MM.1S (cell line): ENCODE measurements at regions not wholly inside any gene's neighbourhood (a gene's known extent, or its start where the extent isn't known, plus 50 kb on each side); places are given as distances from the start of the nearest gene placed in this dataset.
"Not testable (repeated sequence)": the region's sequence is repeated elsewhere in the genome, so short reads cannot be mapped to it uniquely, and the experiment has no call there.

Experiments used
- DNase-seq: peaks from one replicate; pipeline ENCODE4 v3.0.0-alpha.2; 2015
- H2AFZ ChIP-seq: fragments of 300-600 bp; sonication (generic); 2 replicates; pipeline ENCODE4 v1.6.0; 2016; ENCODE audit warnings: antibody characterized with exemption, low read length
- H3F3A ChIP-seq: fragments of 300-600 bp; sonication (generic); 2 replicates; pipeline ENCODE4 v1.6.1; 2016; ENCODE audit warnings: mild to moderate bottlenecking, antibody characterized with exemption, low read length, moderate library complexity, mixed read lengths; ENCODE audit not compliant: insufficient read depth
- H3K27ac ChIP-seq: fragments of 300-600 bp; sonication (generic); 2 replicates; pipeline ENCODE4 v1.5.1; 2016; ENCODE audit warnings: mild to moderate bottlenecking, low read length
- H3K27me3 ChIP-seq: fragments of 300-600 bp; sonication (generic); replicated peaks from 2 replicates; pipeline ENCODE4 v1.6.0; 2016; ENCODE audit warnings: low read length; ENCODE audit not compliant: insufficient read depth
- H3K36me3 ChIP-seq: fragments of 300-600 bp; sonication (generic); replicated peaks from 2 replicates; pipeline ENCODE4 v1.6.1; 2016; ENCODE audit warnings: mild to moderate bottlenecking, low read length, mixed read lengths; ENCODE audit not compliant: insufficient read depth
- H3K4me1 ChIP-seq: fragments of 300-600 bp; sonication (generic); 2 replicates; pipeline ENCODE4 v1.6.1; 2016; ENCODE audit warnings: low read length, mixed read lengths
- H3K4me2 ChIP-seq: fragments of 300-600 bp; sonication (generic); 2 replicates; pipeline ENCODE4 v1.6.0; 2016; ENCODE audit warnings: low read depth, low read length
- H3K4me3 ChIP-seq: fragments of 300-600 bp; sonication (generic); 2 replicates; pipeline ENCODE4 v1.5.1; 2016; ENCODE audit warnings: low read length, mixed read lengths
- H3K79me2 ChIP-seq: fragments of 300-600 bp; sonication (generic); 2 replicates; pipeline ENCODE4 v1.6.1; 2016; ENCODE audit warnings: mixed run types, low read length, mixed read lengths
- H3K9ac ChIP-seq: fragments of 300-600 bp; sonication (generic); 2 replicates; pipeline ENCODE4 v1.6.1; 2016; ENCODE audit warnings: low read length, mixed read lengths
- H3K9me2 ChIP-seq: fragments of 300-600 bp; sonication (generic); replicated peaks from 2 replicates; pipeline ENCODE4 v1.6.1; 2016; ENCODE audit warnings: mild to moderate bottlenecking, low read length, mixed read lengths; ENCODE audit not compliant: insufficient read depth
- H3K9me3 ChIP-seq: fragments of 300-600 bp; sonication (generic); replicated peaks from 2 replicates; pipeline ENCODE4 v1.6.1; 2016; ENCODE audit warnings: mild to moderate bottlenecking, low read length, mixed read lengths; ENCODE audit not compliant: insufficient read depth
- H4K20me1 ChIP-seq: fragments of 300-600 bp; sonication (generic); 2 replicates; pipeline ENCODE4 v1.6.1; 2016; ENCODE audit warnings: mild to moderate bottlenecking, low read length, moderate library complexity, mixed read lengths; ENCODE audit not compliant: insufficient read depth
- EZH2 ChIP-seq: fragments of 300-600 bp; sonication (generic); optimal IDR thresholded peaks from 2 replicates; pipeline ENCODE3; 2017; ENCODE audit warnings: low read depth, mild to moderate bottlenecking, antibody characterized with exemption, low read length, mixed read lengths
- EZH2phosphoT487 ChIP-seq: fragments of 300-600 bp; sonication (generic); IDR thresholded peaks from 2 replicates; pipeline ENCODE4 v1.6.1; 2018; ENCODE audit warnings: antibody characterized with exemption, low read length
- TF ChIP-seq, protein P1 (sequence below): fragments of 300-600 bp; sonication (generic); IDR thresholded peaks from 2 replicates; pipeline ENCODE4 v1.5.1; 2016; ENCODE audit warnings: antibody characterized with exemption, low read length, mixed read lengths

DNA sequence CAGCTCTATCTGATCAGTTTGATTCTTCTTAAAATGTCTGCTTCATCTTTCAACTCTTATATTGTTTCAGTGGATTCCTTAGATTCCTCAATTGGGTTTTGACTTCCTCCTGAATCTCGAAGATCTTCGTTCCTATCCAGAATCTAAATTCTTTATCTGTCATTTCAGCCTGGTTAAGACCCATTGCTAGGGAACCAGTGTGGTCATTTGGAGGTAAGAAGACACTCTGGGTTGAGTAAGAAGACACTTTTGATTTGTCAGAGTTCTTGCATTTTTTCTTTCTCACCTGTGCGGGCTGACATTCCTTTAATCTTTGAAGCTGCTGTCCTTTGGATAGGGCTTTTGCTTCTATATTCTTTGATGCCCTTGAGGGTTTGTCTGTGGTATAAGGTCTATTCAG, 291.9 kb downstream of the SLC7A11 start:
- H3K9me2 ChIP-seq = no peaks in the 10 kb centered on the region
- H3F3A ChIP-seq = no peaks in the 10 kb centered on the region
- H3K27ac ChIP-seq = no peak overlapping the region
- DNase-seq = no peak
- H3K9me3 ChIP-seq = no peaks in the 10 kb centered on the region
- no peak overlapping the region for H3K4me2 ChIP-seq
- H2AFZ ChIP-seq = no peak overlapping the region
- H4K20me1 ChIP-seq = no peaks in the 10 kb centered on the region
- no peaks in the 10 kb centered on the region for H3K4me1 ChIP-seq
- TF ChIP-seq, protein P1, sequence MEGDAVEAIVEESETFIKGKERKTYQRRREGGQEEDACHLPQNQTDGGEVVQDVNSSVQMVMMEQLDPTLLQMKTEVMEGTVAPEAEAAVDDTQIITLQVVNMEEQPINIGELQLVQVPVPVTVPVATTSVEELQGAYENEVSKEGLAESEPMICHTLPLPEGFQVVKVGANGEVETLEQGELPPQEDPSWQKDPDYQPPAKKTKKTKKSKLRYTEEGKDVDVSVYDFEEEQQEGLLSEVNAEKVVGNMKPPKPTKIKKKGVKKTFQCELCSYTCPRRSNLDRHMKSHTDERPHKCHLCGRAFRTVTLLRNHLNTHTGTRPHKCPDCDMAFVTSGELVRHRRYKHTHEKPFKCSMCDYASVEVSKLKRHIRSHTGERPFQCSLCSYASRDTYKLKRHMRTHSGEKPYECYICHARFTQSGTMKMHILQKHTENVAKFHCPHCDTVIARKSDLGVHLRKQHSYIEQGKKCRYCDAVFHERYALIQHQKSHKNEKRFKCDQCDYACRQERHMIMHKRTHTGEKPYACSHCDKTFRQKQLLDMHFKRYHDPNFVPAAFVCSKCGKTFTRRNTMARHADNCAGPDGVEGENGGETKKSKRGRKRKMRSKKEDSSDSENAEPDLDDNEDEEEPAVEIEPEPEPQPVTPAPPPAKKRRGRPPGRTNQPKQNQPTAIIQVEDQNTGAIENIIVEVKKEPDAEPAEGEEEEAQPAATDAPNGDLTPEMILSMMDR = no peak
- TF ChIP-seq EZH2 (no peak), EZH2phosphoT487 (no peak)
- no peaks in the 10 kb centered on the region for H3K79me2 ChIP-seq
- no peaks in the 10 kb centered on the region for H3K27me3 ChIP-seq
- H3K4me3 ChIP-seq = no peak overlapping the region
- no peak overlapping the region for H3K9ac ChIP-seq
- no peaks in the 10 kb centered on the region for H3K36me3 ChIP-seq

DNA sequence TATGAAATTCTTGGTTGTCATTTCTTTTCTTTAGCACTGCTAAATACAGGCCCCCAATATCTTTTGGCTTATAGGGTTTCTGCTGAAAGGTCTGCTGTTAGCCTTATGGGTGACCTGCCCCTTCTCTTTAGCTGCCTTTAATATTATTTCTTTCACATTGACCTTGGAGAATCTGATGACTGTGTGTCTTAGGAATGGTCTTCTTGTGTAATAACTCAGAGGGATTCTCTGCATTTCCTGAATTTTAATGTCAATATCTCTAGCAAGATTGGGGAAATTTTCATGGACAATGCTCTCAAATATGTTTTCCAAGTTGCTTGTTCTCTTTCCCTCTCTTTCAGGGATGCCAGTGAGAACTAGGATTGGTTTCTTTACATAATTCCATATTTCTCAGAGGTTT, 292.4 kb downstream of the SLC7A11 start:
- no peak overlapping the region for H3K4me3 ChIP-seq
- no peaks in the 10 kb centered on the region for H3K27me3 ChIP-seq
- H3K9me2 ChIP-seq = no peaks in the 10 kb centered on the region
- no peak for DNase-seq
- no peaks in the 10 kb centered on the region for H3F3A ChIP-seq
- no peaks in the 10 kb centered on the region for H3K79me2 ChIP-seq
- H3K9ac ChIP-seq = no peak overlapping the region
- no peak overlapping the region for H3K27ac ChIP-seq
- TF ChIP-seq, protein P1 = no peak
- no peak for TF ChIP-seq EZH2
- no peak for TF ChIP-seq EZH2phosphoT487
- no peaks in the 10 kb centered on the region for H3K9me3 ChIP-seq
- H3K36me3 ChIP-seq = no peaks in the 10 kb centered on the region
- no peaks in the 10 kb centered on the region for H3K4me1 ChIP-seq
- no peaks in the 10 kb centered on the region for H4K20me1 ChIP-seq
- H3K4me2 ChIP-seq = no peak overlapping the region
- no peak overlapping the region for H2AFZ ChIP-seq

DNA sequence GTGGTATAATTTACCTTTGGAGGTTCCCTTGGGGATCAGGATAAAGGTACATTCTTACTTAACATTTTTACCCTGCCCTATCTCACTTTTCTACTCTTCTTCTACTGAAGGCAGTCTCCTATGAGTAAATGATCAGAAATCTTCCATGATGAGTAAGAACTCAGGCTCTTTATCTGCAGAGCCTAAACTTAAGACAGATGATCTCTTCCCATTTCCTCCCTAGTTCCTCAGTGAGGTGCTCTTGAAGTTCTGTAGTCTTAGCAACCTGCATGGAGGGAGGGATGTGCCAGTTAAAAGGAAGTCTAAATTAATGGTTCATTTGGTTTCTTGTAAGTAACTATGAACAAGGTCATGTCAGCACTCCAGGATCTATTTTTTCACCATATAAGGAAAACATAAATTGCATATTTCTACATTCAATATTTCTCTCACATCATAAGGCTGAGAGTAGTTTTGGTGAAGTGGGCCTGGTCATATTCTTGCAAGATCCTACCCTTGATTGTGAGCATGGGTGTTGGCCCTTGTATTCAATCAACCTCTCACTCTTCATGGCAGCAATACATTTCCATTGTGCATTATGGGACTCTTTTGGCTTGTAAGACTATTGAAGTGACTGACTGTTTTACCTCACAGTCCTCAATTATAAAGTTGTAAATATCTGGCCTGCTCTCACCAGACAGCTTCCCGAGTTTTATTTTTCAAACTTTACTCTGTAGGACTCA, 295.5 kb downstream of the SLC7A11 start:
- no peak overlapping the region for H3K27ac ChIP-seq
- no peak overlapping the region for H3K4me2 ChIP-seq
- TF ChIP-seq EZH2 (no peak), EZH2phosphoT487 (no peak)
- TF ChIP-seq, protein P1 = no peak
- no peaks in the 10 kb centered on the region for H3F3A ChIP-seq
- H3K4me3 ChIP-seq = no peak overlapping the region
- H2AFZ ChIP-seq = no peak overlapping the region
- H3K9me3 ChIP-seq = no peaks in the 10 kb centered on the region
- no peaks in the 10 kb centered on the region for H3K27me3 ChIP-seq
- H3K79me2 ChIP-seq = no peaks in the 10 kb centered on the region
- H3K9me2 ChIP-seq = no peaks in the 10 kb centered on the region
- DNase-seq = no peak
- no peaks in the 10 kb centered on the region for H3K36me3 ChIP-seq
- H3K9ac ChIP-seq = no peak overlapping the region
- H4K20me1 ChIP-seq = no peaks in the 10 kb centered on the region
- H3K4me1 ChIP-seq = no peaks in the 10 kb centered on the region

DNA sequence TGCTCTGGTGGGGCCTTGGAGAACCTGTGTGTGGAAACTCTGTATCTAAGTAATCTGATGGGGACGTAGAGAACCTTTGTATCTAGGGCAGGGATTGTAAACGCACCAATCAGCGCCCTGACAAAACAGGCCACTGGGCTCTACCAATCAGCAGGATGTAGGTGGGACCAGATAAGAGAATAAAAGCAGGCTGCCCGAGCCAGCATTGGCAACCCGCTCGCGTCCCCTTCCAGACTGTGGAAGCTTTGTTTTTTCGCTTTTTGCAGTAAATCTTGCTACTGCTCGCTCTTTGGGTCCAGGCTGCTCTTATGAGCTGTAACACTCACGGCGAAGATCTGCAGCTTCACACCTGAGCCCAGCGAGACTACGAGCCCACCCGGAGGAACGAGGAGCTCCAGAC, 299.3 kb downstream of the SLC7A11 start:
- H3F3A ChIP-seq, H3K4me1 ChIP-seq, H2AFZ ChIP-seq: not testable (repeated sequence)

DNA sequence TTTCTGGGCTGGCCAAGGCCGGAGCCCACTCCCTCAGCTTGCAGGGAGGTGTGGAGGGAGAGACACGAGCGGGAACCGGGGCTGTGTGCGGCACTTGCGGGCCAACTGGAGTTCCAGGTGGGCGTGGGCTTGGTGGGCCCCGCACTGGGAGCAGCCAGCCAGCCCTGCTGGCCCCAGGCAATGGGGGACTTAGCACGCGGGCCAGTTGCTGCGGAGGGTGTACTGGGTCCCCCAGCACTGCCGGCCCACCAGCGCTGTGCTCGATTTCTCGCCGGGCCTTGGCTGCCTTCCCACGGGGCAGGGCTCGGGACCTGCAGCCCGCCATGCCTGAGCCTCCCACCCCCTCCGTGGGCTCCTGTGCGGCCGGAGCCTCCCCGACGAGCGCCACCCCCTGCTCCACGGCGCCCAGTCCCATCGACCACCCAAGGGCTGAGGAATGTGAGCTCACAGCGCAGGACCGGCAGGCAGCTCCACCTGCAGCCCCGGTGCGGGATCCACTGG, 300.1 kb downstream of the SLC7A11 start:
- not testable (repeated sequence) for H2AFZ ChIP-seq, DNase-seq, H3K79me2 ChIP-seq, H3K27ac ChIP-seq, H3K4me3 ChIP-seq, H3K9me3 ChIP-seq, H3F3A ChIP-seq, H4K20me1 ChIP-seq, H3K27me3 ChIP-seq, H3K4me1 ChIP-seq, H3K4me2 ChIP-seq, H3K9ac ChIP-seq, H3K36me3 ChIP-seq, H3K9me2 ChIP-seq

More for the DNA sequence above, 299.3 kb downstream of the SLC7A11 start:
- H4K20me1 ChIP-seq, H3K9ac ChIP-seq, H3K79me2 ChIP-seq, H3K27ac ChIP-seq, H3K4me3 ChIP-seq, H3K4me2 ChIP-seq, DNase-seq, H3K9me2 ChIP-seq, H3K9me3 ChIP-seq, H3K27me3 ChIP-seq, H3K36me3 ChIP-seq: not testable (repeated sequence)
